GM23338 (cell line): ENCODE measurements at regions not wholly inside any gene's neighbourhood (a gene's known extent, or its start where the extent isn't known, plus 50 kb on each side); places are given as distances from the start of the nearest gene placed in this dataset.

Experiments used
- ATAC-seq: fragments of 200-7000 bp; cut with Tn5 transposase; 3 replicates; pipeline ENCODE4 v1.9.1; 2020
- DNase-seq: peaks from one replicate; pipeline ENCODE4 v3.0.0-alpha.2; 2015; ENCODE audit warnings: low spot score
- H2AFZ ChIP-seq: fragments of 200-600 bp; sonication (generic); 2 replicates; pipeline ENCODE4 v1.8.0; 2016; ENCODE audit warnings: antibody characterized with exemption, mild to moderate bottlenecking, moderate library complexity
- H3F3A ChIP-seq: fragments of 200-600 bp; sonication (generic); replicated peaks from 2 replicates; pipeline ENCODE4 v1.8.0; 2017; ENCODE audit warnings: antibody characterized with exemption, mixed run types, low read depth
- H3K27ac ChIP-seq: fragments of 200-600 bp; sonication (generic); 2 replicates; pipeline ENCODE4 v1.6.1; 2016; ENCODE audit warnings: low read depth
- H3K27me3 ChIP-seq: fragments of 200-600 bp; sonication (generic); 2 replicates; pipeline ENCODE4 v1.8.0; 2016; ENCODE audit warnings: mild to moderate bottlenecking, mixed run types, moderate library complexity; ENCODE audit not compliant: insufficient read depth
- H3K36me3 ChIP-seq: fragments of 200-600 bp; sonication (generic); 2 replicates; pipeline ENCODE4 v1.8.0; 2016; ENCODE audit warnings: mild to moderate bottlenecking; ENCODE audit not compliant: insufficient read depth
- H3K4me1 ChIP-seq: fragments of 200-600 bp; sonication (generic); 2 replicates; pipeline ENCODE4 v1.8.0; 2016; ENCODE audit warnings: mild to moderate bottlenecking, moderate library complexity; ENCODE audit not compliant: insufficient read depth
- H3K4me2 ChIP-seq: fragments of 200-600 bp; sonication (generic); 2 replicates; pipeline ENCODE4 v1.7.1; 2017; ENCODE audit warnings: mixed run types
- H3K4me3 ChIP-seq: fragments of 200-600 bp; sonication (generic); 2 replicates; pipeline ENCODE4 v1.6.1; 2016; ENCODE audit warnings: mixed run types
- H3K79me2 ChIP-seq: fragments of 200-600 bp; sonication (generic); replicated peaks from 2 replicates; pipeline ENCODE4 v1.8.0; 2017; ENCODE audit warnings: mild to moderate bottlenecking; ENCODE audit not compliant: insufficient read depth
- H3K9me2 ChIP-seq: fragments of 200-600 bp; sonication (generic); 2 replicates; pipeline ENCODE4 v1.8.0; 2017; ENCODE audit not compliant: insufficient read depth
- H4K20me1 ChIP-seq: fragments of 200-600 bp; sonication (generic); replicated peaks from 2 replicates; pipeline ENCODE4 v1.8.0; 2017; ENCODE audit warnings: mild to moderate bottlenecking; ENCODE audit not compliant: insufficient read depth
- H3K27ac Mint-ChIP-seq: 2 replicates; pipeline ENCODE4 v1.8.0; 2020; ENCODE audit warnings: inconsistent platforms, mild to moderate bottlenecking, moderate library complexity, mixed read lengths
- H3K27me3 Mint-ChIP-seq: 3 replicates; pipeline ENCODE4 v1.8.0; 2022; ENCODE audit warnings: low read depth, mild to moderate bottlenecking, moderate library complexity, mixed read lengths, inconsistent platforms; ENCODE audit not compliant: insufficient read depth, poor library complexity
- H3K36me3 Mint-ChIP-seq: 3 replicates; pipeline ENCODE4 v1.8.0; 2021; ENCODE audit warnings: low read depth, mild to moderate bottlenecking, inconsistent platforms, moderate library complexity, mixed read lengths
- H3K4me1 Mint-ChIP-seq: 3 replicates; pipeline ENCODE4 v1.8.0; 2020; ENCODE audit warnings: mild to moderate bottlenecking, inconsistent platforms, mixed read lengths
- H3K4me3 Mint-ChIP-seq: 3 replicates; pipeline ENCODE4 v1.8.0; 2021; ENCODE audit warnings: moderate library complexity, mild to moderate bottlenecking, inconsistent platforms, mixed read lengths
- H3K9me3 Mint-ChIP-seq: 3 replicates; pipeline ENCODE4 v1.8.0; 2020; ENCODE audit warnings: moderate library complexity, mild to moderate bottlenecking, inconsistent platforms, mixed read lengths
- CREB1 ChIP-seq: fragments of 250-450 bp; sonication (Bioruptor Pico); IDR thresholded peaks from 2 replicates; pipeline ENCODE4 v1.5.0; 2020; ENCODE audit warnings: low read depth, mild to moderate bottlenecking, moderate library complexity
- CTCF ChIP-seq, 2 experiments: fragments of 200-600 bp in 1 of 2; sonication (generic) in 1 of 2; conservative IDR thresholded peaks; 2 replicates each; pipeline versions ENCODE4 v1.5.1 to v1.6.1; 2016 to 2017; ENCODE audit warnings: antibody characterized with exemption in 2 of 2, low read depth in 2 of 2, mild to moderate bottlenecking in 2 of 2, moderate library complexity in 1 of 2
- ETS1 ChIP-seq: IDR thresholded peaks from 2 replicates; pipeline ENCODE4 v1.6.1; 2016; ENCODE audit warnings: antibody characterized with exemption
- EZH2 ChIP-seq: fragments of 200-600 bp; sonication (generic); IDR thresholded peaks from one replicate; pipeline ENCODE4 v1.8.0; 2017; ENCODE audit warnings: antibody characterized with exemption, mild to moderate bottlenecking, low read depth; ENCODE audit not compliant: unreplicated experiment
- EZH2phosphoT487 ChIP-seq: fragments of 200-600 bp; sonication (generic); IDR thresholded peaks from one replicate; pipeline ENCODE4 v1.8.1; 2018; ENCODE audit warnings: antibody characterized with exemption; ENCODE audit not compliant: unreplicated experiment
- JUNB ChIP-seq: IDR thresholded peaks from one replicate; pipeline ENCODE4 v1.6.1; 2016; ENCODE audit warnings: antibody characterized with exemption; ENCODE audit not compliant: unreplicated experiment
- POLR2AphosphoS5 ChIP-seq: IDR thresholded peaks from 2 replicates; pipeline ENCODE4 v1.6.1; 2016; ENCODE audit warnings: antibody characterized with exemption, low read depth
- REST ChIP-seq: IDR thresholded peaks from one replicate; pipeline ENCODE4 v1.6.1; 2018; ENCODE audit warnings: antibody characterized with exemption; ENCODE audit not compliant: unreplicated experiment
- STAT1 ChIP-seq: IDR thresholded peaks from one replicate; pipeline ENCODE4 v1.6.1; 2016; ENCODE audit warnings: antibody characterized with exemption; ENCODE audit not compliant: unreplicated experiment
- ZNF114 ChIP-seq: fragments of 250-450 bp; sonication (Bioruptor Pico); IDR thresholded peaks from 2 replicates; pipeline ENCODE4 v1.5.0; 2020; ENCODE audit warnings: mild to moderate bottlenecking, moderate library complexity
- ZNF331 ChIP-seq: fragments of 250-450 bp; sonication (Bioruptor Pico); IDR thresholded peaks from 2 replicates; pipeline ENCODE4 v1.5.0; 2020; ENCODE audit warnings: low read depth, mild to moderate bottlenecking, moderate library complexity

GRCh38 chr5:42285230-42285629, 138.0 kb upstream of the GHR start (continued):
- no peak for TF ChIP-seq ZNF331 (CRISPR knock-in tag)
- TF ChIP-seq EZH2, result no peak
- no peak for TF ChIP-seq CREB1 (CRISPR knock-in tag)

- Histone ChIP-seq H3K9me2 (peaks cover 23% of the 10 kb centered on the region), H3K36me3 (no peaks in the 10 kb centered on the region; the same call in 1 of the 2 replicates), H2AFZ (no peak overlapping the region), H3K4me3 (no peak overlapping the region), H4K20me1 (no peaks in the 10 kb centered on the region), H3K79me2 (no peaks in the 10 kb centered on the region), H3K4me1 (no peaks in the 10 kb centered on the region), H3K27ac (no peak overlapping the region), H3F3A (no peaks in the 10 kb centered on the region), H3K27me3 (no peaks in the 10 kb centered on the region), H3K4me2 (no peak overlapping the region)
- no peak for ATAC-seq
- Mint-ChIP-seq H3K36me3 (peaks cover 5% of the 10 kb centered on the region; the same call in 2 of the 3 replicates), H3K4me3 (no peak overlapping the region), H3K27ac (no peak overlapping the region), H3K27me3 (peaks cover 3% of the 10 kb centered on the region), H3K9me3 (peaks cover 49% of the 10 kb centered on the region), H3K4me1 (no peaks in the 10 kb centered on the region)
- no peak for DNase-seq
- TF ChIP-seq EZH2phosphoT487 (no peak), ETS1 (no peak), ZNF331 (CRISPR knock-in tag) (no peak), POLR2AphosphoS5 (no peak), ZNF114 (CRISPR knock-in tag) (no peak), EZH2 (no peak), STAT1 (no peak), JUNB (no peak), CTCF (conservative IDR thresholded peaks at IDR 0.05; ENCODE audit: low read depth in 2 of 2) (no peak), REST (no peak), CREB1 (CRISPR knock-in tag) (no peak)
Measured at GRCh38 chr5:42300496-42300895, 122.7 kb upstream of the GHR start.
